ENCODE measurements at regions not wholly inside any gene's neighbourhood (a gene's known extent, or its start where the extent isn't known, plus 50 kb on each side); places are given as distances from the start of the nearest gene placed in this dataset.

DNA sequence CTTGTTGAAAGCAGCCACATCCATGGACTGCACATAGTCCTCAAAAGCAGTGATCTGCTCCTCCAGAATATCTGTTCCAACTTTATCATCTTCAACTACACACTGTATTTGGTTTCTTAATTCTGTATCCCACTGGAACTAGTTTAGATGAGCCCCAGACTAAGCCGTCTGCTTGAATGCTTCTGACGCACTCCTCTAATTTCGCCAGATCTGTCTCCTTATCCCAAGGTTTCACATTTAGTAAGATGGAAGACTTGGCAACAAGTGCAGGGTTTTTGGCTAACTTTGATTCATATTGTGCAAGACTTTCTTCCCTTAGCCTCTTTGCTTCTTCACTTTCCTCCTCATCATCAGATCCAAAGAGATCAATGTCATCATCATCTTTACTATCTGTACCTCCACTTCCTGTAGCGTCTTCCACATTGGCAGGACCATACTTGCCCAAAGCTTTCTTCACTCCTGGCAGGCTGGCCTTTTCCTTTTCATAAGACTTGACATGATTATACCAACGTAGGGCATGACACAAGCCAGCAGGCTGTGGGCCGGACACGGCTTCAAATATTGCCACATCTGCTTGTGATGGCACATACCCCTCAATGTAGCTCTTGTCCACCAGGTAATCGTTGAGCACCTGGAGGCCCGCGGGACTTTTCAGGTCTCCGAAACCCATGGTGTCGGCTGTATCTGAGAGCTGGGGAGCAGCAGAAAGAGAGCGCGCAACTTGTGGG is 56.2 kb upstream of the PIK3R1 start:
- TF ChIP-seq, protein P1, sequence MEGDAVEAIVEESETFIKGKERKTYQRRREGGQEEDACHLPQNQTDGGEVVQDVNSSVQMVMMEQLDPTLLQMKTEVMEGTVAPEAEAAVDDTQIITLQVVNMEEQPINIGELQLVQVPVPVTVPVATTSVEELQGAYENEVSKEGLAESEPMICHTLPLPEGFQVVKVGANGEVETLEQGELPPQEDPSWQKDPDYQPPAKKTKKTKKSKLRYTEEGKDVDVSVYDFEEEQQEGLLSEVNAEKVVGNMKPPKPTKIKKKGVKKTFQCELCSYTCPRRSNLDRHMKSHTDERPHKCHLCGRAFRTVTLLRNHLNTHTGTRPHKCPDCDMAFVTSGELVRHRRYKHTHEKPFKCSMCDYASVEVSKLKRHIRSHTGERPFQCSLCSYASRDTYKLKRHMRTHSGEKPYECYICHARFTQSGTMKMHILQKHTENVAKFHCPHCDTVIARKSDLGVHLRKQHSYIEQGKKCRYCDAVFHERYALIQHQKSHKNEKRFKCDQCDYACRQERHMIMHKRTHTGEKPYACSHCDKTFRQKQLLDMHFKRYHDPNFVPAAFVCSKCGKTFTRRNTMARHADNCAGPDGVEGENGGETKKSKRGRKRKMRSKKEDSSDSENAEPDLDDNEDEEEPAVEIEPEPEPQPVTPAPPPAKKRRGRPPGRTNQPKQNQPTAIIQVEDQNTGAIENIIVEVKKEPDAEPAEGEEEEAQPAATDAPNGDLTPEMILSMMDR (IDR thresholded peaks at IDR 0.05; ENCODE audit: insufficient read depth, low read depth, low read length) = no peak
- TF ChIP-seq EZH2 (IDR thresholded peaks at IDR 0.05; ENCODE audit: insufficient read depth, low read length) = no peak

Data from astrocyte (in vitro differentiated cells and primary cell).